GM12865 (cell line): ENCODE measurements at regions not wholly inside any gene's neighbourhood (a gene's known extent, or its start where the extent isn't known, plus 50 kb on each side); places are given as distances from the start of the nearest gene placed in this dataset.

Experiments
- DNase-seq: peaks from one replicate; pipeline ENCODE4 v3.0.0; 2010; ENCODE audit warnings: low read depth
- H3K4me3 ChIP-seq: 2 replicates; pipeline ENCODE4 v1.5.1; 2011; ENCODE audit warnings: mild to moderate bottlenecking, low read depth, low read length, control low read depth
- CTCF ChIP-seq: IDR thresholded peaks from 2 replicates; pipeline ENCODE4 v1.5.1; 2011; ENCODE audit warnings: low read length, control low read depth, low read depth, inconsistent platforms; ENCODE audit not compliant: insufficient read depth; ENCODE audit errors: missing control alignments

DNA sequence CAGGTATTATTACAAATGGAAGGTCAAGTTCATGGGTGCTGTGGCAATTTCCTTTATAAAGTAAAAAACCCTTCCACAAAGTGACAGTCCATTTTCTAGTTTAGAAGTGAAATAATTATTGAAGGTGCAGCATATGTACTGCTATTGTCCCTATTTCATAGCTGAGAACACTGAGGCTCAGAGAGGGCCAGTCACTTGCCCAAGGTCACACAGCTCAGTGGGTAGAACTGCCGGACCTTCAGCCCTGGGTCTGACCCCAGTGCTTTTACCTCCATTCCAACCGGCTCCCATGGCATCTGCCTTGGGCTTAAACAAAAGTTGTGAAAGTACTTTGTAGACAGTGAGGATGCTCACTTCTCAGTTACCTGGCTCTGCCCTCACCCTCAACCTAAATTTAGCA, 150.6 kb upstream of the SMIM23 start:
- no peak for DNase-seq
- no peak overlapping the region for H3K4me3 ChIP-seq
- TF ChIP-seq CTCF, result no peak

DNA sequence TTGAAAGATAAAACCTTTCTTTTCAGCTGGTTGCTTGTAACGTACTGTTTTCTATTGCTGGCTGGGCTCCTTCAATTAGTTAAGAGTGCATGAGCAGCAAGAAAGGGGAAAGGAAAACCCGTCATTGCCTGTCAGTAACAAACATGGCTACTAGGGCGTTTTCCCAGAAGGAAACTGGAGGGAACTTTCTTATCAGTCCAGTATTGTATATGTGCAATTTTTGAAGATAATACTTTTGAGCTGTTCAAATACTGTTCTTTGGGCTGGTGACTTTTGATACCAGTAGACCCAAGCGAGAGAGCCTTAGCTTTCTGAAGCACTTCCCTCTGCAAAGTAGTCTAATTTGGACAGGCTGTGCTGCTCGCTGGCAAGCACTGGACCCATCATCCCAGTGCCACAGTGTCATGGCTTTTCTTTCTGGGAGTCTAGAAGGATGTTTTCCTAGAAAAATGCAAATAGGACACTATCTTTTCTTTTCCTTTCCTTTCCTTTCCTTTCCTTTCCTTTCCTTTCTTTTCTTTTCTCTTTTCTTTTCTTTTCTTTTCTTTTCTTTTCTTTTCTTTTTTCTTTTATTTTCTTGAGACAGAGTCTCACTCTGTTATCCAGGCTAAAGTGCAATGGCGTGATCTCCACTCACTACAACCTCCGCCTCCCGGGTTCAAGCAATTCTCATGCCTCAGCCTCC, 149.9 kb upstream of the SMIM23 start:
- DNase-seq, result no peak
- H3K4me3 ChIP-seq, result no peak overlapping the region
- TF ChIP-seq CTCF, result no peak

DNA sequence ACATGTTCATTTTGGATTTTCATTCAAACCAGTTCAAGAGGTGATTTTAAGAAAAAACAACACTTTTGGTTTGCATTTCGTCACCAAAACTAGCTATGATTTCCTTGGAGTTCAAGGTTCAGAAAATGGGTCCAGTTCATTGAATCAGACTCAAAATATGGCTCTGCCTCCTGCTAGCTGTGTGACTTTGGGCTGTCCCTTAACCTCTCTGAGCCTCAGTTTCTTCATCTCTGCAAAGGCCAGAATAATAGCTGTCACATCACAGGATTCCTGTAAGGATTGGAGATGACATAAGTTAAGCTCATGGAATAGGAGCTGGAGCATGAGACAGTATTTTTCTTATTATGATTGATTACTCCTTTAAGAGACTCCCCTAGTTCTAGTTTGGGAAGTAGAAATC, 147.8 kb upstream of the SMIM23 start:
- no peak for TF ChIP-seq CTCF

GRCh38 chr5:171639205-171639621, 146.4 kb upstream of the SMIM23 start:
- H3K4me3 ChIP-seq, result no peak overlapping the region
- TF ChIP-seq CTCF, result no peak
- DNase-seq, result no peak

More for the DNA sequence above, 147.8 kb upstream of the SMIM23 start:
- H3K4me3 ChIP-seq, result no peak overlapping the region
- no peak for DNase-seq

DNA sequence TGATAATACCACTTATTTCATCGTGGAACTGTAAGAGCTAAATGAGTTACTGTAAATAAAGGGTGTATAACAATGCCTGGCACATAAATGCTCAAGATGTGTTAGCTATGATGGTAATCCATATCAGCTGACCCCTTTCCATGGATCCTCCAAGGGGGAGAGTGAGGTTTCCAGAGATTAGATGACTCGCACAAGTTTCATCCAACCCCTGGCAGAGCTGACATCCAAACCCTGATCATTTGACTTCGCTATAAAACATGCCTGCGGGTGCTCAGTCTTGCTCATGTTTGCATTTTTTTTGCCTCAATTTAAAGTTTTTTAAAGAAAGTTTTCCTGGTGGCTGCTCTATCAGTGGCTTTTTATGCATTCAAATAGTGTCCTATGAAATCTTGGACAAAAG, 145.7 kb upstream of the SMIM23 start:
- TF ChIP-seq CTCF, result no peak
- no peak overlapping the region for H3K4me3 ChIP-seq
- no peak for DNase-seq

DNA sequence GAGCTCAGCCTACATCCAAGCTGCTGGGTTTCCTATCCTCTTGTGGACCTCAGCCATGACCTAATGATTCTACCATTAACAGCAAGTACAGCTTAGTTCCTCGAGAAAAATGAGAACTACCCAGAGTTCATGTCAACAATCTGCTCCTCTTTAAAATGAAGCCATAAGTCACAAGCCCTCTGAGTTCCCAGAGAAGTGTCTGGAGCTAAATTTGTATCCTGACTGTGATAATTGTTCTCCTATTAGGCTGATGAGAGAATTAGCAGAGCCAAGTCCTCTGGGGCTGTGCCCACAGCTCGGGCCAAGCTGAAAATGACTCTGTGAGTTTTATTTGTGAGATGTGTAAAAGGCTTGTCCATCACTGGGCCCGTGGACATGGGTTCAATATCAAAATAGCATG, 145.1 kb upstream of the SMIM23 start:
- no peak overlapping the region for H3K4me3 ChIP-seq
- TF ChIP-seq CTCF, result no peak
- DNase-seq, result no peak

DNA sequence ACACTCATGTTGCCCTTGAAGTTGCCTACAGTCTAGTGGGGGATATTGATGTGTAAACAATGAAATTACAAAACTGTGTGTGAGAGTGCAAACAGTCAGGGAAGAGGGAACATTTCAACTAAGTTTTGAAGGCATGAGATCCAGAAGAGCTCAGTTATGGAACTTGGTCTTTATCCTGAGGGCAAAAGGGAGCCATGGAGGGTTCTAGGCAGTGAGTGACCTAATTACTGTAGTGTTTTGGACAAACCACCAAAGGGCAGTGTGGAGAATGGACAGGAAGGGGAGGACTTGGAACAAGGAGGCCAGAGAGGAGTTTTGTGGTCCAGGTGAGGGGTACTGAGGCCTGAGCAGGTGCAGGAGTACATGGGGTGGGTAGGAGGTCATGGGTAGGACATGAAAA, 143.7 kb upstream of the SMIM23 start:
- no peak for DNase-seq
- no peak overlapping the region for H3K4me3 ChIP-seq
- no peak for TF ChIP-seq CTCF
